IPS-15b (cell line): ENCODE measurements at regions not wholly inside any gene's neighbourhood (a gene's known extent, or its start where the extent isn't known, plus 50 kb on each side); places are given as distances from the start of the nearest gene placed in this dataset.

Source experiments
- H3K27me3 ChIP-seq: one replicate; pipeline ENCODE4 v1.6.1; 2013; ENCODE audit warnings: low read length; ENCODE audit not compliant: control insufficient read depth, insufficient read depth
- H3K36me3 ChIP-seq: one replicate; pipeline ENCODE4 v1.6.1; 2013; ENCODE audit warnings: low read length; ENCODE audit not compliant: control insufficient read depth, insufficient read depth
- H3K4me1 ChIP-seq: one replicate; pipeline ENCODE4 v1.6.1; 2013; ENCODE audit warnings: mild to moderate bottlenecking, low read length; ENCODE audit not compliant: control insufficient read depth, insufficient read depth
- H3K4me3 ChIP-seq: one replicate; pipeline ENCODE4 v1.5.1; 2013; ENCODE audit warnings: low read depth, low read length
- H3K9ac ChIP-seq: one replicate; pipeline ENCODE4 v1.6.1; 2013; ENCODE audit warnings: low read depth, mild to moderate bottlenecking, low read length
- H3K9me3 ChIP-seq: one replicate; pipeline ENCODE4 v1.6.1; 2013; ENCODE audit warnings: mild to moderate bottlenecking, low read length; ENCODE audit not compliant: control insufficient read depth, insufficient read depth

GRCh38 chr3:118485693-118486092 is 549.0 kb downstream of the IGSF11 start:
- Histone ChIP-seq H3K36me3 (no peaks in the 10 kb centered on the region), H3K27me3 (no peaks in the 10 kb centered on the region)

GRCh38 chr3:118487734-118488133 is 546.9 kb downstream of the IGSF11 start:
- H3K27me3 ChIP-seq: no peaks in the 10 kb centered on the region
- peaks cover 3% of the 10 kb centered on the region for H3K4me1 ChIP-seq
- H3K4me3 ChIP-seq: no peak overlapping the region
- no peaks in the 10 kb centered on the region for H3K9me3 ChIP-seq
- H3K36me3 ChIP-seq: no peaks in the 10 kb centered on the region
- H3K9ac ChIP-seq: no peak overlapping the region

More at GRCh38 chr3:118485693-118486092, 549.0 kb downstream of the IGSF11 start:
- no peaks in the 10 kb centered on the region for H3K9me3 ChIP-seq
- H3K9ac ChIP-seq: no peak overlapping the region
- no peak overlapping the region for H3K4me3 ChIP-seq
- peaks cover 7% of the 10 kb centered on the region for H3K4me1 ChIP-seq

- Histone ChIP-seq H3K36me3 (no peaks in the 10 kb centered on the region), H3K9me3 (no peaks in the 10 kb centered on the region), H3K27me3 (no peaks in the 10 kb centered on the region), H3K9ac (no peak overlapping the region), H3K4me3 (no peak overlapping the region), H3K4me1 (no peaks in the 10 kb centered on the region)
These were observed 545.9 kb downstream of the IGSF11 start for GRCh38 chr3:118488732-118489131.

GRCh38 chr3:118495206-118495605 is 539.4 kb downstream of the IGSF11 start:
- Histone ChIP-seq H3K9me3 (no peaks in the 10 kb centered on the region), H3K27me3 (no peaks in the 10 kb centered on the region), H3K4me3 (no peak overlapping the region), H3K9ac (no peak overlapping the region), H3K36me3 (no peaks in the 10 kb centered on the region), H3K4me1 (no peaks in the 10 kb centered on the region)

- Histone ChIP-seq H3K4me1 (peaks cover 8% of the 10 kb centered on the region), H3K9me3 (no peaks in the 10 kb centered on the region), H3K36me3 (no peaks in the 10 kb centered on the region), H3K27me3 (no peaks in the 10 kb centered on the region), H3K9ac (no peak overlapping the region), H3K4me3 (no peak overlapping the region)
These were observed 537.4 kb downstream of the IGSF11 start for GRCh38 chr3:118497274-118497673.

- peaks cover 10% of the 10 kb centered on the region for H3K4me1 ChIP-seq
- no peaks in the 10 kb centered on the region for H3K36me3 ChIP-seq
- H3K9me3 ChIP-seq: no peaks in the 10 kb centered on the region
- H3K27me3 ChIP-seq: no peaks in the 10 kb centered on the region
- no peak overlapping the region for H3K9ac ChIP-seq
- H3K4me3 ChIP-seq: no peak overlapping the region
These were observed 533.5 kb downstream of the IGSF11 start for GRCh38 chr3:118501152-118501551.

- H3K36me3 ChIP-seq: no peaks in the 10 kb centered on the region
- H3K27me3 ChIP-seq: no peaks in the 10 kb centered on the region
- H3K9me3 ChIP-seq: no peaks in the 10 kb centered on the region
- H3K9ac ChIP-seq: no peak overlapping the region
- H3K4me3 ChIP-seq: no peak overlapping the region
- peaks cover 10% of the 10 kb centered on the region for H3K4me1 ChIP-seq
These were observed 529.7 kb downstream of the IGSF11 start for GRCh38 chr3:118504906-118505305.

GRCh38 chr3:118505784-118506183 is 528.9 kb downstream of the IGSF11 start:
- H3K27me3 ChIP-seq: no peaks in the 10 kb centered on the region
- H3K4me1 ChIP-seq: peaks cover 10% of the 10 kb centered on the region
- H3K4me3 ChIP-seq: no peak overlapping the region
- no peaks in the 10 kb centered on the region for H3K36me3 ChIP-seq
- no peaks in the 10 kb centered on the region for H3K9me3 ChIP-seq
- no peak overlapping the region for H3K9ac ChIP-seq

GRCh38 chr3:118511402-118511801 is 523.2 kb downstream of the IGSF11 start:
- H3K36me3 ChIP-seq: no peaks in the 10 kb centered on the region
- H3K4me1 ChIP-seq: no peaks in the 10 kb centered on the region
- no peak overlapping the region for H3K4me3 ChIP-seq
- no peaks in the 10 kb centered on the region for H3K9me3 ChIP-seq
- no peak overlapping the region for H3K9ac ChIP-seq
- no peaks in the 10 kb centered on the region for H3K27me3 ChIP-seq

- H3K4me3 ChIP-seq: no peak overlapping the region
- no peak overlapping the region for H3K9ac ChIP-seq
- H3K9me3 ChIP-seq: no peaks in the 10 kb centered on the region
These were observed 522.3 kb downstream of the IGSF11 start for GRCh38 chr3:118512301-118512700.

GRCh38 chr3:118525077-118525476 is 509.6 kb downstream of the IGSF11 start:
- Histone ChIP-seq H3K9me3 (no peaks in the 10 kb centered on the region), H3K36me3 (no peaks in the 10 kb centered on the region), H3K27me3 (no peaks in the 10 kb centered on the region), H3K4me1 (no peaks in the 10 kb centered on the region), H3K9ac (no peak overlapping the region), H3K4me3 (no peak overlapping the region)

More at GRCh38 chr3:118512301-118512700, 522.3 kb downstream of the IGSF11 start:
- H3K36me3 ChIP-seq: no peaks in the 10 kb centered on the region
- H3K4me1 ChIP-seq: no peaks in the 10 kb centered on the region
- no peaks in the 10 kb centered on the region for H3K27me3 ChIP-seq

- no peaks in the 10 kb centered on the region for H3K4me1 ChIP-seq
- H3K9me3 ChIP-seq: no peaks in the 10 kb centered on the region
- no peak overlapping the region for H3K9ac ChIP-seq
- H3K4me3 ChIP-seq: no peak overlapping the region
- H3K36me3 ChIP-seq: no peaks in the 10 kb centered on the region
- no peaks in the 10 kb centered on the region for H3K27me3 ChIP-seq
These were observed 507.7 kb downstream of the IGSF11 start for GRCh38 chr3:118526758-118527513.
